ENCODE measurements at regions not wholly inside any gene's neighbourhood (a gene's known extent, or its start where the extent isn't known, plus 50 kb on each side); places are given as distances from the start of the nearest gene placed in this dataset.

DNA sequence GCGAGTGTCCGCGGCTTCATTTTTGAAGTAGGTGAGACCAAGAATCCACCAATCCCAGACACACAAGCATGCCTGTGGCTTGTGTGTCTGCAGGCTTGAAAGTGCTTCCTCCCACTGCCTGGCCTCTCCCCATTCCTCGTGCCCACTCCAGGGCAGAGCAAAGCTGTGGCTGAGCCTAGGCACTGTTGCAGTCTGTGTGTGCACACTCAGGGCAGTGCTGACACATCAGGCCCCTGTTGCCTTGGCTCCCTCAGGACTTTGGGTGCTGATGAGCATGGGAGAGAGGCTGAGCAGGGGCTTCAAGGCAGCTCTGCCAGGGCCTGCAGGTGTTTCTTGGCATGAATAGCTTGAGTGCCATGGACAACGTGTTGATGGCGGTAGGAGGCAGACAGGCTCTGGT, 776.7 kb downstream of the CDH11 start:
- TF ChIP-seq CTCF (IDR thresholded peaks at IDR 0.05 in 2 of 3, conservative IDR thresholded peaks at IDR 0.05 in 1 of 3; ENCODE audit: control insufficient read depth in 2 of 3, extremely low read depth in 1 of 3, insufficient read depth in 1 of 3, low read depth in 3 of 3, low read length in 3 of 3) (no peak), E2F4 (IDR thresholded peaks at IDR 0.05; ENCODE audit: low read depth, low read length) (no peak), NR2C2 (IDR thresholded peaks at IDR 0.05; ENCODE audit: borderline replicate concordance, control insufficient read depth, insufficient read length, low read depth) (no peak)
